ENCODE measurements at regions not wholly inside any gene's neighbourhood (a gene's known extent, or its start where the extent isn't known, plus 50 kb on each side); places are given as distances from the start of the nearest gene placed in this dataset.
A peak's percentile ranks its signal among the peaks of the same experiment; 100 is the strongest.

GRCh38 chr11:93073508-93074280, 104.2 kb downstream of the MTNR1B start:
- intact Hi-C loops (cut with DNase I), result no loop called here
- DNase-seq (ENCODE audit: low spot score), result no peak
- no peak for ATAC-seq

- ATAC-seq (no peak), DNase-seq (ENCODE audit: low spot score) (no peak)
- intact Hi-C loops (cut with DNase I), result no loop called here
Measured at GRCh38 chr11:93074352-93074751, 104.9 kb downstream of the MTNR1B start.

GRCh38 chr11:93075782-93076181, 106.3 kb downstream of the MTNR1B start:
- DNase-seq (ENCODE audit: low spot score) (no peak), ATAC-seq (no peak)
- intact Hi-C loops (cut with DNase I), result no loop called here

GRCh38 chr11:93080146-93080759, 110.8 kb downstream of the MTNR1B start:
- intact Hi-C loops (cut with DNase I), result no loop called here
- no peak for DNase-seq (ENCODE audit: low spot score)
- no peak for ATAC-seq

- DNase-seq (ENCODE audit: low spot score) (no peak), ATAC-seq (no peak)
- intact Hi-C loops (cut with DNase I), result no loop called here
Measured at GRCh38 chr11:93081694-93082093, 112.2 kb downstream of the MTNR1B start.

GRCh38 chr11:93082900-93083299, 113.4 kb downstream of the MTNR1B start:
- no peak for ATAC-seq
- DNase-seq (ENCODE audit: low spot score), result no peak
- intact Hi-C loops (cut with DNase I), result no loop called here

- intact Hi-C loops (cut with DNase I), result no loop called here
- DNase-seq (ENCODE audit: low spot score), result no peak
- ATAC-seq, result no peak
Measured at GRCh38 chr11:93084727-93085505, 112.9 kb downstream of the SLC36A4 start.

GRCh38 chr11:93089474-93090102, 108.2 kb downstream of the SLC36A4 start:
- no peak for DNase-seq (ENCODE audit: low spot score)
- intact Hi-C loops (cut with DNase I), result no loop called here
- peak; percentile 71 for ATAC-seq

Measured in sciatic nerve (tissue), 2 donors.